ENCODE measurements at regions not wholly inside any gene's neighbourhood (a gene's known extent, or its start where the extent isn't known, plus 50 kb on each side); places are given as distances from the start of the nearest gene placed in this dataset.

- TF ChIP-seq POLR2A (IDR thresholded peaks at IDR 0.05), result no peak
- no peak for TF ChIP-seq CTCF (IDR thresholded peaks at IDR 0.05)
These were observed 91.5 kb downstream of the ARF6 start for GRCh38 chr14:49984424-49984823.

All from prostate gland (tissue), 2 donors.